ENCODE measurements at regions not wholly inside any gene's neighbourhood (a gene's known extent, or its start where the extent isn't known, plus 50 kb on each side); places are given as distances from the start of the nearest gene placed in this dataset.

- DNase-seq = no peak
Measured at GRCh38 chr2:15782009-15782751, 158.2 kb upstream of the MYCN start.

- no peak for DNase-seq
Measured at GRCh38 chr2:15782769-15783294, 157.5 kb upstream of the MYCN start.

- DNase-seq = no peak
Measured at GRCh38 chr2:15783489-15783888, 156.9 kb upstream of the MYCN start.

GRCh38 chr2:15784106-15784885 is 156.1 kb upstream of the MYCN start:
- DNase-seq = no peak

- no peak for DNase-seq
Measured at GRCh38 chr2:15784886-15785801, 155.2 kb upstream of the MYCN start.

GRCh38 chr2:15786003-15786654 is 154.2 kb upstream of the MYCN start:
- no peak for DNase-seq

- DNase-seq = no peak
Measured at GRCh38 chr2:15786901-15787300, 153.4 kb upstream of the MYCN start.

- no peak for DNase-seq
Measured at GRCh38 chr2:15787535-15788454, 152.6 kb upstream of the MYCN start.

GRCh38 chr2:15788455-15788829 is 151.9 kb upstream of the MYCN start:
- no peak for DNase-seq

GRCh38 chr2:15788830-15789229 is 151.5 kb upstream of the MYCN start:
- no peak for DNase-seq

GRCh38 chr2:15789381-15790062 is 150.8 kb upstream of the MYCN start:
- DNase-seq = no peak

- no peak for DNase-seq
Measured at GRCh38 chr2:15790326-15790725, 150.0 kb upstream of the MYCN start.

GRCh38 chr2:15790838-15791237 is 149.5 kb upstream of the MYCN start:
- no peak for DNase-seq

- DNase-seq = no peak
Measured at GRCh38 chr2:15791294-15791693, 149.1 kb upstream of the MYCN start.

GRCh38 chr2:15792331-15792730 is 148.0 kb upstream of the MYCN start:
- DNase-seq = no peak

GRCh38 chr2:15793078-15793913 is 147.1 kb upstream of the MYCN start:
- no peak for DNase-seq

GRCh38 chr2:15793978-15794377 is 146.4 kb upstream of the MYCN start:
- DNase-seq = no peak

GRCh38 chr2:15794608-15795134 is 145.7 kb upstream of the MYCN start:
- no peak for DNase-seq

- no peak for DNase-seq
Measured at GRCh38 chr2:15795426-15795825, 144.9 kb upstream of the MYCN start.

Measured in NCI-H2171 treated with DMSO at 0.1 percent for 48 hours (cell line).